ENCODE measurements at regions not wholly inside any gene's neighbourhood (a gene's known extent, or its start where the extent isn't known, plus 50 kb on each side); places are given as distances from the start of the nearest gene placed in this dataset.

- Histone ChIP-seq H3K27me3 (replicated peaks; ENCODE audit: insufficient read depth, low read length) (no peaks in the 10 kb centered on the region), H3K4me2 (ENCODE audit: low read depth, low read length) (no peak overlapping the region), H3K79me2 (ENCODE audit: low read length) (no peaks in the 10 kb centered on the region), H3K9me3 (replicated peaks; ENCODE audit: insufficient read depth, low read length) (no peaks in the 10 kb centered on the region), H2AFZ (ENCODE audit: low read length) (no peak overlapping the region), H3K4me3 (ENCODE audit: low read length) (no peak overlapping the region), H4K20me1 (ENCODE audit: insufficient read depth, low read length) (no peaks in the 10 kb centered on the region), H3K4me1 (ENCODE audit: low read length) (no peaks in the 10 kb centered on the region), H3K9me2 (replicated peaks; ENCODE audit: insufficient read depth, low read length) (no peaks in the 10 kb centered on the region), H3K9ac (ENCODE audit: low read length) (no peak overlapping the region), H3K36me3 (replicated peaks; ENCODE audit: insufficient read depth, low read length) (no peaks in the 10 kb centered on the region), H3K27ac (ENCODE audit: low read length) (no peak overlapping the region), H3F3A (ENCODE audit: insufficient read depth, low read length) (no peaks in the 10 kb centered on the region)
- TF ChIP-seq CTCF (IDR thresholded peaks at IDR 0.05; ENCODE audit: low read length) (no peak), EZH2 (optimal IDR thresholded peaks at IDR 0.05; ENCODE audit: low read depth, low read length) (no peak), EZH2phosphoT487 (IDR thresholded peaks at IDR 0.05; ENCODE audit: low read length) (no peak)
- DNase-seq = no peak
Observed at GRCh38 chr1:208874915-208875314, 630.7 kb upstream of the PLXNA2 start.

DNA sequence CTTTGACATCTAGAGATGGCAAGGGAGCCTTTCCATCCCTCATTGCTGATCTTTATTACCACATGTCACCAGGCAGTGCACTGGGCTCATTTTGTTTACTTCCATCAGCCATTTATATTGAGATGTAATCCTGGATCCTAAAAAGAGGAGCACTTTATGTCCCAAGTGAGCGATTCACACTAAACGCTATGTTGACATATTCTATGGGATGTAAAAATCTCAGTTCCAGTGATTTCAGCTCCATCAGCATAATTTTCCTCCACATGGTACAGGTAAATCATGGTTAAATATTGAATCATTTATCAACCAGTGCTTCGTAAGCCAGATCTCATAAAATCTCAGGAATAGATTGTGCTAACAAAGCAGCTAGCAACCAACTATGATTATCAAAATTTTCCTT, 634.8 kb upstream of the PLXNA2 start:
- Histone ChIP-seq H3K9me2 (replicated peaks; ENCODE audit: insufficient read depth, low read length) (no peaks in the 10 kb centered on the region), H3K27me3 (replicated peaks; ENCODE audit: insufficient read depth, low read length) (no peaks in the 10 kb centered on the region), H3K4me3 (ENCODE audit: low read length) (no peak overlapping the region), H3K4me1 (ENCODE audit: low read length) (peaks cover 1% of the 10 kb centered on the region), H3K79me2 (ENCODE audit: low read length) (no peaks in the 10 kb centered on the region), H3K36me3 (replicated peaks; ENCODE audit: insufficient read depth, low read length) (no peaks in the 10 kb centered on the region), H4K20me1 (ENCODE audit: insufficient read depth, low read length) (no peaks in the 10 kb centered on the region), H3F3A (ENCODE audit: insufficient read depth, low read length) (no peaks in the 10 kb centered on the region), H3K9me3 (replicated peaks; ENCODE audit: insufficient read depth, low read length) (no peaks in the 10 kb centered on the region), H3K4me2 (ENCODE audit: low read depth, low read length) (no peak overlapping the region), H2AFZ (ENCODE audit: low read length) (no peak overlapping the region), H3K9ac (ENCODE audit: low read length) (no peak overlapping the region), H3K27ac (ENCODE audit: low read length) (no peak overlapping the region)
- TF ChIP-seq EZH2 (optimal IDR thresholded peaks at IDR 0.05; ENCODE audit: low read depth, low read length) = no peak
- TF ChIP-seq EZH2phosphoT487 (IDR thresholded peaks at IDR 0.05; ENCODE audit: low read length) = no peak
- TF ChIP-seq CTCF (IDR thresholded peaks at IDR 0.05; ENCODE audit: low read length) = no peak
- no peak for DNase-seq

DNA sequence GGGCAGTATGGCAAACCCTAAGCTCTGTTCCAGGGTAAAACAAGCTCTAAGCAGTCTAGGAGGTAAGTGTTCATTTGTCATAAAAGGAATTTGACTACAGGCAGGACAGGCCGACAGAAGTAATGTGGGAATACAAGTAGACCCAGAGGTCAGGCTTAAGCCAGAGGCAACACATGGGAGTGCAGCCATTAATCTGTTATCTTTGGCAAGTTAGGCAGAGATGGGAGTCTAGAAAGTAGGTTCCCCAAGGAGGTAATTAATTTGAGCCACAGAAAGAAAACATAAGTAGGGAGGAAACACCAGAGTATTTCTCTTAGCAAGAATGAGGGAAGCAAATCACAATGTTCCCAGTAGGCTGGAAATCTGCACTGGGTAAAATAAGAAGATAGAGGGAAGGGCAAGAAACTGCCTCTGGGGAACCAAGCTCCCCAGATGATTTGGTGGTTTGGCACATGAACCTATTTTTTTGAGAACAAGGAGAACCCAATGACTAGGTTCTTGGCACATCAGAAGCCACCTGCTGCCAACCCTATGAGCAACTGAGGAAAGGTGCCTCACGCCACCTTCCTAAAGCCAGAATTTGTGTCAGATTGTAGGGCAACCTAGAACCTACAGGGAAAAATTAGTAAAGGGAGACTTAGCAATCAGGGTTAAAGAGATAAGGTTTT, 636.4 kb upstream of the PLXNA2 start:
- Histone ChIP-seq H3K4me3 (ENCODE audit: low read length) (no peak overlapping the region), H3K9me3 (replicated peaks; ENCODE audit: insufficient read depth, low read length) (no peaks in the 10 kb centered on the region), H3F3A (ENCODE audit: insufficient read depth, low read length) (0 out of 2 replicates have a peak, but pooled peaks cover 3% of the 10 kb centered on the region), H3K9me2 (replicated peaks; ENCODE audit: insufficient read depth, low read length) (no peaks in the 10 kb centered on the region), H2AFZ (ENCODE audit: low read length) (no peak overlapping the region), H3K36me3 (replicated peaks; ENCODE audit: insufficient read depth, low read length) (no peaks in the 10 kb centered on the region), H3K27ac (ENCODE audit: low read length) (no peak overlapping the region), H3K79me2 (ENCODE audit: low read length) (no peaks in the 10 kb centered on the region), H3K4me1 (ENCODE audit: low read length) (peaks cover 15% of the 10 kb centered on the region), H3K9ac (ENCODE audit: low read length) (no peak overlapping the region), H3K4me2 (ENCODE audit: low read depth, low read length) (no peak overlapping the region), H4K20me1 (ENCODE audit: insufficient read depth, low read length) (no peaks in the 10 kb centered on the region), H3K27me3 (replicated peaks; ENCODE audit: insufficient read depth, low read length) (no peaks in the 10 kb centered on the region)
- TF ChIP-seq CTCF (IDR thresholded peaks at IDR 0.05; ENCODE audit: low read length) (no peak), EZH2phosphoT487 (IDR thresholded peaks at IDR 0.05; ENCODE audit: low read length) (no peak), EZH2 (optimal IDR thresholded peaks at IDR 0.05; ENCODE audit: low read depth, low read length) (no peak)
- DNase-seq = no peak

Measured in MM.1S (cell line).